BJ (cell line): ENCODE measurements at regions not wholly inside any gene's neighbourhood (a gene's known extent, or its start where the extent isn't known, plus 50 kb on each side); places are given as distances from the start of the nearest gene placed in this dataset.

Source experiments
- CTCF ChIA-PET: fragments of 350-600 bp; formaldehyde crosslinking; extraction: SDS; loops from one replicate; lab custom pipeline; 2021; ENCODE audit warnings: antibody characterized with exemption, inconsistent platforms; lab: Yijun Ruan, JAX
- POLR2A ChIA-PET: fragments of 300-600 bp; sonication (Branson Sonifier 250); formaldehyde crosslinking; extraction: SDS; loops from one replicate; lab custom pipeline; 2021; ENCODE audit warnings: antibody characterized with exemption; lab: Charles Lee
- DNase-seq: peaks from one replicate; pipeline ENCODE4 v3.0.0-alpha.2; 2011; ENCODE audit warnings: low read depth
- H3K27me3 ChIP-seq: 2 replicates; pipeline ENCODE4 v1.6.0; 2011; ENCODE audit warnings: low read length; ENCODE audit not compliant: control insufficient read depth, insufficient read depth
- H3K36me3 ChIP-seq: 2 replicates; pipeline ENCODE4 v1.5.1; 2011; ENCODE audit warnings: low read length; ENCODE audit not compliant: control insufficient read depth, insufficient read depth
- H3K4me3 ChIP-seq: 2 replicates; pipeline ENCODE4 v1.5.1; 2011; ENCODE audit warnings: low read depth, mild to moderate bottlenecking, control low read depth, low read length
- TF ChIP-seq, protein P1 (sequence below): IDR thresholded peaks from 2 replicates; pipeline ENCODE4 v1.5.1; 2011; ENCODE audit warnings: low read depth, mild to moderate bottlenecking, control low read depth, inconsistent platforms, low read length, moderate library complexity; ENCODE audit not compliant: insufficient read depth

DNA sequence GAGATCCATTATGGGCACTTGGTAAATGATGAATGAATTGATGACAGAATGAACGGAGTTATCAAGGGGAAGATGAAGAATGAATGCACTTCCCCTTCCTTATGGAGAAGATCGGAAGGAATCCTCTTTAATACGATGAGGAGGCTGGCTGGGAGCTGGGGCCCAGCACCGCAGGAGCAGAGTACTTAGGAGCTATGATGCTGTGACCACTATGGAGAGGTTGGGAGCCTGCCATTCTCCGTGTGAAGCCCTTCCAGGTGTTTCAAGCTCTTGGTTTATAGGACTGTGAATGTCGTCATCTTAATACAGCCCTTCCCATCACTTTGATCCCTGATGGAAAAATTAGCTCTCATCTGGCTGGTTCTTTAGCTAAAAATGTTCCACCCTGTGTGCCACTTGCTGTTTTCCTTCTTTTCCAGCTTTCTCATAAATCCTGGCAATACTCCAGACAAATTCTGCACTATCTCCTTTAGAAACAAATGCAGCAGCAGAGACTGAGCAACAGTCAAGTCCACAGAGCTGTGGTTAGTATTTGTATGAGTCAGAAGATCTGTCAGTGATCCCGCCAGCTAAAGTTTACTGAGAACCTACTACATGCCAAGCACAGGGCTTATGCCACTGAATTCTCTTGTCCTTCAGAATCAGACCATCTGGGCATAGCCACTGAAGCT lies 263.1 kb upstream of the CRY1 start:
- POLR2A ChIA-PET = interaction anchor here (0.6 kb wide), 1 partner anchor 22 kb away, joined by 7 read pairs; no protein-coding TSS in a partner anchor
- H3K27me3 ChIP-seq = no peaks in the 10 kb centered on the region
- no peak overlapping the region for H3K4me3 ChIP-seq
- TF ChIP-seq, protein P1, sequence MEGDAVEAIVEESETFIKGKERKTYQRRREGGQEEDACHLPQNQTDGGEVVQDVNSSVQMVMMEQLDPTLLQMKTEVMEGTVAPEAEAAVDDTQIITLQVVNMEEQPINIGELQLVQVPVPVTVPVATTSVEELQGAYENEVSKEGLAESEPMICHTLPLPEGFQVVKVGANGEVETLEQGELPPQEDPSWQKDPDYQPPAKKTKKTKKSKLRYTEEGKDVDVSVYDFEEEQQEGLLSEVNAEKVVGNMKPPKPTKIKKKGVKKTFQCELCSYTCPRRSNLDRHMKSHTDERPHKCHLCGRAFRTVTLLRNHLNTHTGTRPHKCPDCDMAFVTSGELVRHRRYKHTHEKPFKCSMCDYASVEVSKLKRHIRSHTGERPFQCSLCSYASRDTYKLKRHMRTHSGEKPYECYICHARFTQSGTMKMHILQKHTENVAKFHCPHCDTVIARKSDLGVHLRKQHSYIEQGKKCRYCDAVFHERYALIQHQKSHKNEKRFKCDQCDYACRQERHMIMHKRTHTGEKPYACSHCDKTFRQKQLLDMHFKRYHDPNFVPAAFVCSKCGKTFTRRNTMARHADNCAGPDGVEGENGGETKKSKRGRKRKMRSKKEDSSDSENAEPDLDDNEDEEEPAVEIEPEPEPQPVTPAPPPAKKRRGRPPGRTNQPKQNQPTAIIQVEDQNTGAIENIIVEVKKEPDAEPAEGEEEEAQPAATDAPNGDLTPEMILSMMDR = no peak
- DNase-seq = no peak
- CTCF ChIA-PET = no interaction called here
- no peaks in the 10 kb centered on the region for H3K36me3 ChIP-seq

DNA sequence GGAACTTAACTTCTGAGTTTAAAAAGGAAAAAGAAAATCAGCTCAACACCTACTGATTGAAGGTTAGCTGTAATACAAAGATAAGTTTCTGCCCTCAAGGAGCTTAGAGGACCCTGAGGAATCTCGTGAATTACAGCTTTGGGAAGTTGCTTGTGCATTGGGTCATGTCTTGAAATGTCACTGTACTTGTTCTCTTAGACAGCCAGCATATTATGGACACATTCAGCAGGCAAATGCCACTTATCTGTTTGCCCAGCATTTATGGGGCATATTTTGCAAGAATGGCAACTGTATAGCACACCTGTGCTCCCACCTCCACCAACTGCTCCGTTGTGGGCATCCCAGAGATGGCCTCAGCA lies 263.6 kb upstream of the CRY1 start:
- Histone ChIP-seq H3K4me3 (no peak overlapping the region), H3K36me3 (no peaks in the 10 kb centered on the region), H3K27me3 (no peaks in the 10 kb centered on the region)
- ChIA-PET POLR2A (interaction anchor here (0.6 kb wide), 1 partner anchor 22 kb away, joined by 7 read pairs; no protein-coding TSS in a partner anchor), CTCF (no interaction called here)
- TF ChIP-seq, protein P1 = no peak
- no peak for DNase-seq

DNA sequence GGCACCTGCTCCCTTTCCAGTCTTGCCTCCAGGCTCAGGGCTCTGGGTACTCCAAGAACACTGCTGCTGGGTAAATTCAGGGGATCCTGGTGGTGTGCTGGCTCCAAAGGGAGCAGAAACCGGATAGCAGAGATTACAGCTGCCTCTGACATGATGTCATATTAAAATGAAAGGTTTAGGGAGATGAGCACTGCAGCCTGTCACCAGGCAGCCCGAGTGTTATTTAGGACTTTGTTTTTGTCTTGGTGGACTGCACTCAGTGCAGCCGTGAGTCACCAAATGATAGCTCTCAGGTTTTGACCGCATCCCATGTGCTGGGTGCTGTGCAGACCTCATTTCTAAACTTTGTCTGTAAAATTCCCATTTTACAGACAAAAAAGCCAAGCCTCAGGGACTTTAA lies 266.0 kb upstream of the CRY1 start:
- Histone ChIP-seq H3K27me3 (no peaks in the 10 kb centered on the region), H3K36me3 (no peaks in the 10 kb centered on the region), H3K4me3 (no peak overlapping the region)
- no peak for DNase-seq
- TF ChIP-seq, protein P1 = no peak
- ChIA-PET POLR2A (no interaction called here), CTCF (no interaction called here)

DNA sequence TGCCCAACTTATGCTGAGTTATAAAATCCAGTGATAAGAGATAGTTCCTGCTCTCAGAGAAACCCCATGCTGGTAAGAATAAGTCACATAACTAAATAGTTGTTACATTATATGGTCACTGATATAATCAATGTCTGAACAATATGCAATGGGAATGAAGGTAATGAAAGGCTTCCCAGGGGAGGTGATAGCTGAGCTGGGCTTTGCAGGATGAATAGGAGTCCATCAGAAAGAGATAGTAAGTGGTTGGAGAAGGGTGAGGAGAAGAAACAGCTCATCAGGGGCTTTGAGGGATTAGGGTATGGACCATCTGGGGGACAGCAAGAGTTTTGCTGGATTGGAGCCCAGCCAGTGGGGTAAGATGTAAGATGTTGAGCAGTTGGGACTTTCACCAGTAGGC lies 266.7 kb upstream of the CRY1 start:
- ChIA-PET POLR2A (no interaction called here), CTCF (no interaction called here)
- no peaks in the 10 kb centered on the region for H3K36me3 ChIP-seq
- TF ChIP-seq, protein P1 = no peak
- H3K27me3 ChIP-seq = no peaks in the 10 kb centered on the region
- no peak overlapping the region for H3K4me3 ChIP-seq
- no peak for DNase-seq

DNA sequence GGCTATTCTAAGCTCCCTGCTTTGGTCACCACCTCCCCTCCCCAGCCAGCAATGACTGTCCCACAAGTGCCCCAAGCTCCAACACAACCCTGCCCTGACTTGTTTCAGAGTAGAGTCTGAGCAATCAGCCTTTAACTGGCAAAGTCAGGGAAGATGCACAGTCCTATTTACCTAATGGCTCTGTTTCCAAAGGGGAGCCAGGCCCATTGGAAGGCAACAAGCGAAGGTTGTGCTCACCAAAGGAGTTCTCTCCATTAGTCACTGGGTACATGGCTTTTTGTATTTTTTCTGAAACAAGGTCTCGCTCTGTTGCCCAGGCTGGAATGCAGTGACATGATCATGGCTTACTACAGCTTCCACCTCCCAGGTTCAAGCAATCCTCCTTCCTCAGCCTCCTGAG lies 267.1 kb upstream of the CRY1 start:
- TF ChIP-seq, protein P1 = no peak
- no peak for DNase-seq
- ChIA-PET POLR2A (no interaction called here), CTCF (no interaction called here)
- H3K4me3 ChIP-seq = no peak overlapping the region
- no peaks in the 10 kb centered on the region for H3K36me3 ChIP-seq
- no peaks in the 10 kb centered on the region for H3K27me3 ChIP-seq
